ENCODE measurements at regions not wholly inside any gene's neighbourhood (a gene's known extent, or its start where the extent isn't known, plus 50 kb on each side); places are given as distances from the start of the nearest gene placed in this dataset.

- BruUV-seq (replicated peaks): no TSS peak
- DNase-seq (no peak), ATAC-seq (no peak)
- Histone ChIP-seq H3K36me3 (ENCODE audit: low read depth, low read length) (no peaks in the 10 kb centered on the region), H3K4me3 (ENCODE audit: low read length) (no peak overlapping the region), H3K27ac (ENCODE audit: low read length) (no peak overlapping the region), H3K79me2 (ENCODE audit: low read length) (no peaks in the 10 kb centered on the region), H4K20me1 (ENCODE audit: low read length) (no peaks in the 10 kb centered on the region), H3F3A (ENCODE audit: low read length, unreplicated experiment) (no peaks in the 10 kb centered on the region), H3K9ac (ENCODE audit: low read length) (no peak overlapping the region), H3K9me2 (replicated peaks; ENCODE audit: low read length) (no peaks in the 10 kb centered on the region), H3K9me3 (ENCODE audit: low read length) (no peaks in the 10 kb centered on the region), H2AFZ (ENCODE audit: low read length) (no peak overlapping the region), H3K27me3 (ENCODE audit: low read length) (no peaks in the 10 kb centered on the region), H3K4me1 (ENCODE audit: insufficient read depth, low read length) (peaks cover 7% of the 10 kb centered on the region), H3K4me2 (ENCODE audit: low read length) (no peak overlapping the region)
- POLR2A ChIA-PET (ENCODE audit: unreplicated experiment): no interaction called here
- CTCF ChIA-PET: no interaction called here
- intact Hi-C loops (cut with micrococcal nuclease): no loop called here
- TF ChIP-seq EZH2 (IDR thresholded peaks at IDR 0.05; ENCODE audit: low read length, unreplicated experiment) (no peak), CTCF (conservative IDR thresholded peaks at IDR 0.05; ENCODE audit: low read depth, low read length) (no peak), EZH2phosphoT487 (IDR thresholded peaks at IDR 0.05; ENCODE audit: borderline replicate concordance, low read length) (no peak)
These were observed 101.2 kb upstream of the SCEL start for GRCh38 chr13:77434289-77434688.

- BruUV-seq (replicated peaks): no TSS peak
- no peak for TF ChIP-seq EZH2phosphoT487 (IDR thresholded peaks at IDR 0.05; ENCODE audit: borderline replicate concordance, low read length)
- TF ChIP-seq CTCF (conservative IDR thresholded peaks at IDR 0.05; ENCODE audit: low read depth, low read length): no peak
- no peak for TF ChIP-seq EZH2 (IDR thresholded peaks at IDR 0.05; ENCODE audit: low read length, unreplicated experiment)
- H3K27ac ChIP-seq (ENCODE audit: low read length): no peak overlapping the region
- no peaks in the 10 kb centered on the region for H4K20me1 ChIP-seq (ENCODE audit: low read length)
- H3K9me2 ChIP-seq (replicated peaks; ENCODE audit: low read length): no peaks in the 10 kb centered on the region
- H2AFZ ChIP-seq (ENCODE audit: low read length): no peak overlapping the region
- H3K27me3 ChIP-seq (ENCODE audit: low read length): no peaks in the 10 kb centered on the region
- POLR2A ChIA-PET (ENCODE audit: unreplicated experiment): no interaction called here
- H3K36me3 ChIP-seq (ENCODE audit: low read depth, low read length): no peaks in the 10 kb centered on the region
- H3K4me1 ChIP-seq (ENCODE audit: insufficient read depth, low read length): peaks cover 7% of the 10 kb centered on the region
- CTCF ChIA-PET: no interaction called here
- H3K4me3 ChIP-seq (ENCODE audit: low read length): no peak overlapping the region
- H3K79me2 ChIP-seq (ENCODE audit: low read length): no peaks in the 10 kb centered on the region
- intact Hi-C loops (cut with micrococcal nuclease): no loop called here
- ATAC-seq: no peak
- no peak overlapping the region for H3K4me2 ChIP-seq (ENCODE audit: low read length)
- H3K9me3 ChIP-seq (ENCODE audit: low read length): no peaks in the 10 kb centered on the region; the same call in 1 of the 2 replicates
- no peaks in the 10 kb centered on the region for H3F3A ChIP-seq (ENCODE audit: low read length, unreplicated experiment)
- H3K9ac ChIP-seq (ENCODE audit: low read length): no peak overlapping the region
- no peak for DNase-seq
These were observed 104.1 kb upstream of the SCEL start for GRCh38 chr13:77431449-77431848.

- POLR2A ChIA-PET (ENCODE audit: unreplicated experiment): interaction anchor here (0.6 kb wide), 1 partner anchor 15 kb away, joined by 3 read pairs; no protein-coding TSS in a partner anchor
- H3K9me3 ChIP-seq (ENCODE audit: low read length): no peaks in the 10 kb centered on the region; the same call in 1 of the 2 replicates
- ATAC-seq (no peak), DNase-seq (no peak)
- H3K9ac ChIP-seq (ENCODE audit: low read length): no peak overlapping the region
- intact Hi-C loops (cut with micrococcal nuclease): no loop called here
- no peak overlapping the region for H2AFZ ChIP-seq (ENCODE audit: low read length)
- H3K27me3 ChIP-seq (ENCODE audit: low read length): no peaks in the 10 kb centered on the region
- no peaks in the 10 kb centered on the region for H3K36me3 ChIP-seq (ENCODE audit: low read depth, low read length)
- CTCF ChIA-PET: interaction anchor here (1.0 kb wide), 1 partner anchor 103 kb away, joined by 4 read pairs; the partner anchor contains the start of gene MYCBP2
- no TSS peak for BruUV-seq (replicated peaks)
- no peak overlapping the region for H3K4me2 ChIP-seq (ENCODE audit: low read length)
- H3K4me3 ChIP-seq (ENCODE audit: low read length): no peak overlapping the region
- H3F3A ChIP-seq (ENCODE audit: low read length, unreplicated experiment): no peaks in the 10 kb centered on the region
- no peaks in the 10 kb centered on the region for H3K79me2 ChIP-seq (ENCODE audit: low read length)
- peaks cover 7% of the 10 kb centered on the region for H3K4me1 ChIP-seq (ENCODE audit: insufficient read depth, low read length)
- no peak for TF ChIP-seq EZH2phosphoT487 (IDR thresholded peaks at IDR 0.05; ENCODE audit: borderline replicate concordance, low read length)
- TF ChIP-seq CTCF (conservative IDR thresholded peaks at IDR 0.05; ENCODE audit: low read depth, low read length): no peak
- no peak for TF ChIP-seq EZH2 (IDR thresholded peaks at IDR 0.05; ENCODE audit: low read length, unreplicated experiment)
- no peaks in the 10 kb centered on the region for H3K9me2 ChIP-seq (replicated peaks; ENCODE audit: low read length)
- no peak overlapping the region for H3K27ac ChIP-seq (ENCODE audit: low read length)
- no peaks in the 10 kb centered on the region for H4K20me1 ChIP-seq (ENCODE audit: low read length)
These were observed 103.6 kb upstream of the MYCBP2 start for GRCh38 chr13:77430377-77430951.

Data from PC-3 (cell line).